Activated CD8-positive, alpha-beta T cell treated with anti-CD3 and anti-CD28 coated beads, Interleukin-2, amount 10 ng/mL, durations not matched to agents 7 days and 5 days (primary cell): ENCODE measurements at regions not wholly inside any gene's neighbourhood (a gene's known extent, or its start where the extent isn't known, plus 50 kb on each side); places are given as distances from the start of the nearest gene placed in this dataset.
"Not testable (repeated sequence)": the region's sequence is repeated elsewhere in the genome, so short reads cannot be mapped to it uniquely, and the experiment has no call there.

Source experiments
- ATAC-seq: fragments of 150-1000 bp; cut with Tn5 transposase; one replicate; pipeline ENCODE4 v1.10.0; 2021; ENCODE audit warnings: moderate library complexity
- CTCF ChIA-PET: fragments of 350-600 bp; sonication (Branson Sonifier 250); formaldehyde crosslinking; loops from one replicate; lab custom pipeline; 2021; ENCODE audit warnings: antibody characterized with exemption; lab: Charles Lee
- POLR2A ChIA-PET: fragments of 350-600 bp; sonication (Branson Sonifier 250); formaldehyde crosslinking; loops from one replicate; lab custom pipeline; 2021; ENCODE audit warnings: antibody characterized with exemption; lab: Charles Lee
- DNase-seq: peaks from one replicate; pipeline ENCODE4 v3.0.0-alpha.2; 2020
- H3K27ac Mint-ChIP-seq: one replicate; pipeline ENCODE4 v1.8.0; 2021; ENCODE audit warnings: mild to moderate bottlenecking, mixed read lengths
- H3K27me3 Mint-ChIP-seq: one replicate; pipeline ENCODE4 v1.8.0; 2021; ENCODE audit warnings: low read depth, mixed read lengths
- H3K36me3 Mint-ChIP-seq: one replicate; pipeline ENCODE4 v1.8.0; 2021; ENCODE audit warnings: low read depth, mixed read lengths
- H3K4me1 Mint-ChIP-seq: one replicate; pipeline ENCODE4 v1.8.0; 2021; ENCODE audit warnings: low read depth, mixed read lengths
- H3K4me3 Mint-ChIP-seq: one replicate; pipeline ENCODE4 v1.8.0; 2021; ENCODE audit warnings: mild to moderate bottlenecking, mixed read lengths
- H3K9me3 Mint-ChIP-seq: one replicate; pipeline ENCODE4 v1.8.0; 2022; ENCODE audit warnings: mixed read lengths; ENCODE audit not compliant: insufficient read depth

GRCh38 chr15:26028086-26028740 lies 165.1 kb upstream of the ATP10A start:
- no peak overlapping the region for H3K4me3 Mint-ChIP-seq
- POLR2A ChIA-PET: no interaction called here
- H3K4me1 Mint-ChIP-seq: no peaks in the 10 kb centered on the region
- CTCF ChIA-PET: no interaction called here
- DNase-seq (no peak), ATAC-seq (no peak)
- H3K27ac Mint-ChIP-seq: no peak overlapping the region
- H3K36me3 Mint-ChIP-seq: no peaks in the 10 kb centered on the region
- H3K9me3 Mint-ChIP-seq: no peaks in the 10 kb centered on the region
- no peaks in the 10 kb centered on the region for H3K27me3 Mint-ChIP-seq

GRCh38 chr15:26026671-26027070 lies 163.5 kb upstream of the ATP10A start:
- H3K27me3 Mint-ChIP-seq, ATAC-seq, H3K4me3 Mint-ChIP-seq, H3K4me1 Mint-ChIP-seq, DNase-seq, POLR2A ChIA-PET, CTCF ChIA-PET, H3K9me3 Mint-ChIP-seq, H3K27ac Mint-ChIP-seq, H3K36me3 Mint-ChIP-seq: not testable (repeated sequence)

GRCh38 chr15:26024241-26024640 lies 161.1 kb upstream of the ATP10A start:
- ChIA-PET CTCF (no interaction called here), POLR2A (no interaction called here)
- Mint-ChIP-seq H3K9me3 (no peaks in the 10 kb centered on the region), H3K4me1 (no peaks in the 10 kb centered on the region), H3K36me3 (no peaks in the 10 kb centered on the region), H3K4me3 (no peak overlapping the region), H3K27ac (no peak overlapping the region), H3K27me3 (no peaks in the 10 kb centered on the region)
- ATAC-seq: no peak
- DNase-seq: no peak

GRCh38 chr15:26023691-26024090 lies 160.6 kb upstream of the ATP10A start:
- ChIA-PET CTCF (no interaction called here), POLR2A (no interaction called here)
- Mint-ChIP-seq H3K9me3 (no peaks in the 10 kb centered on the region), H3K4me3 (no peak overlapping the region), H3K36me3 (no peaks in the 10 kb centered on the region), H3K27me3 (no peaks in the 10 kb centered on the region), H3K27ac (no peak overlapping the region), H3K4me1 (no peaks in the 10 kb centered on the region)
- ATAC-seq (no peak), DNase-seq (no peak)

GRCh38 chr15:26023231-26023630 lies 160.1 kb upstream of the ATP10A start:
- CTCF ChIA-PET: no interaction called here
- no peak overlapping the region for H3K27ac Mint-ChIP-seq

GRCh38 chr15:26020871-26021270 lies 157.7 kb upstream of the ATP10A start:
- Mint-ChIP-seq H3K4me1 (no peaks in the 10 kb centered on the region), H3K27ac (no peak overlapping the region), H3K27me3 (no peaks in the 10 kb centered on the region), H3K36me3 (no peaks in the 10 kb centered on the region), H3K4me3 (no peak overlapping the region), H3K9me3 (no peaks in the 10 kb centered on the region)
- ChIA-PET POLR2A (no interaction called here), CTCF (no interaction called here)
- DNase-seq (no peak), ATAC-seq (no peak)

More at GRCh38 chr15:26023231-26023630, 160.1 kb upstream of the ATP10A start:
- no peak for ATAC-seq
- Mint-ChIP-seq H3K36me3 (no peaks in the 10 kb centered on the region), H3K9me3 (no peaks in the 10 kb centered on the region), H3K4me1 (no peaks in the 10 kb centered on the region), H3K27me3 (no peaks in the 10 kb centered on the region), H3K4me3 (no peak overlapping the region)
- no peak for DNase-seq
- POLR2A ChIA-PET: no interaction called here

GRCh38 chr15:26017665-26018064 lies 154.5 kb upstream of the ATP10A start:
- CTCF ChIA-PET: no interaction called here
- no peaks in the 10 kb centered on the region for H3K4me1 Mint-ChIP-seq
- no peaks in the 10 kb centered on the region for H3K9me3 Mint-ChIP-seq
- POLR2A ChIA-PET: no interaction called here
- no peak overlapping the region for H3K27ac Mint-ChIP-seq
- DNase-seq: no peak
- no peak for ATAC-seq
- no peaks in the 10 kb centered on the region for H3K36me3 Mint-ChIP-seq
- H3K27me3 Mint-ChIP-seq: peaks cover 2% of the 10 kb centered on the region
- no peak overlapping the region for H3K4me3 Mint-ChIP-seq

- DNase-seq: no peak
- no peak overlapping the region for H3K27ac Mint-ChIP-seq
- ATAC-seq: no peak
- no peak overlapping the region for H3K4me3 Mint-ChIP-seq
- H3K4me1 Mint-ChIP-seq: no peaks in the 10 kb centered on the region
- CTCF ChIA-PET: no interaction called here
- POLR2A ChIA-PET: no interaction called here
- no peaks in the 10 kb centered on the region for H3K9me3 Mint-ChIP-seq
- peaks cover 2% of the 10 kb centered on the region for H3K27me3 Mint-ChIP-seq
- no peaks in the 10 kb centered on the region for H3K36me3 Mint-ChIP-seq
These were observed 152.5 kb upstream of the ATP10A start for GRCh38 chr15:26015516-26016075.

- no peaks in the 10 kb centered on the region for H3K9me3 Mint-ChIP-seq
- H3K4me1 Mint-ChIP-seq: no peaks in the 10 kb centered on the region
- ATAC-seq (no peak), DNase-seq (no peak)
- H3K27me3 Mint-ChIP-seq: peaks cover 2% of the 10 kb centered on the region
- ChIA-PET POLR2A (no interaction called here), CTCF (no interaction called here)
- H3K36me3 Mint-ChIP-seq: no peaks in the 10 kb centered on the region
- H3K4me3 Mint-ChIP-seq: no peak overlapping the region
- H3K27ac Mint-ChIP-seq: no peak overlapping the region
These were observed 150.9 kb upstream of the ATP10A start for GRCh38 chr15:26013981-26014380.

- no peak for ATAC-seq
- Mint-ChIP-seq H3K4me1 (no peaks in the 10 kb centered on the region), H3K4me3 (no peak overlapping the region), H3K27me3 (peaks cover 2% of the 10 kb centered on the region), H3K9me3 (no peaks in the 10 kb centered on the region), H3K27ac (no peak overlapping the region), H3K36me3 (no peaks in the 10 kb centered on the region)
- DNase-seq: no peak
- ChIA-PET POLR2A (no interaction called here), CTCF (no interaction called here)
These were observed 148.8 kb upstream of the ATP10A start for GRCh38 chr15:26011916-26012315.

GRCh38 chr15:26007151-26007550 lies 144.0 kb upstream of the ATP10A start:
- H3K27me3 Mint-ChIP-seq: no peaks in the 10 kb centered on the region
- no peaks in the 10 kb centered on the region for H3K36me3 Mint-ChIP-seq
- ChIA-PET POLR2A (no interaction called here), CTCF (no interaction called here)
- no peak overlapping the region for H3K27ac Mint-ChIP-seq
- no peak for DNase-seq
- no peak overlapping the region for H3K4me3 Mint-ChIP-seq
- no peaks in the 10 kb centered on the region for H3K9me3 Mint-ChIP-seq
- no peak for ATAC-seq
- H3K4me1 Mint-ChIP-seq: no peaks in the 10 kb centered on the region

GRCh38 chr15:26001201-26001600 lies 138.1 kb upstream of the ATP10A start:
- ATAC-seq (no peak), DNase-seq (no peak)
- Mint-ChIP-seq H3K4me1 (no peaks in the 10 kb centered on the region), H3K27me3 (no peaks in the 10 kb centered on the region), H3K36me3 (no peaks in the 10 kb centered on the region), H3K9me3 (no peaks in the 10 kb centered on the region), H3K27ac (no peak overlapping the region), H3K4me3 (no peak overlapping the region)
- ChIA-PET POLR2A (no interaction called here), CTCF (no interaction called here)

GRCh38 chr15:25993506-25993905 lies 130.4 kb upstream of the ATP10A start:
- Mint-ChIP-seq H3K36me3 (no peaks in the 10 kb centered on the region), H3K9me3 (no peaks in the 10 kb centered on the region), H3K27ac (no peak overlapping the region), H3K4me1 (no peaks in the 10 kb centered on the region), H3K4me3 (no peak overlapping the region), H3K27me3 (peaks cover 5% of the 10 kb centered on the region)
- CTCF ChIA-PET: no interaction called here
- DNase-seq: no peak
- POLR2A ChIA-PET: no interaction called here
- no peak for ATAC-seq
